ENCODE measurements at regions not wholly inside any gene's neighbourhood (a gene's known extent, or its start where the extent isn't known, plus 50 kb on each side); places are given as distances from the start of the nearest gene placed in this dataset.

GRCh38 chr14:65239143-65239937 is 137.0 kb upstream of the MAX start (continued):
- TF ChIP-seq ARID5B (CRISPR knock-in tag; IDR thresholded peaks at IDR 0.05) (peak; percentile 70), ZNF225 (CRISPR knock-in tag; IDR thresholded peaks at IDR 0.05) (no peak; the same call in 1 of the 2 replicates), ERF (CRISPR knock-in tag; IDR thresholded peaks at IDR 0.05) (0 out of 2 replicates have a peak, but pooled peaks have one; percentile 19), CREM (IDR thresholded peaks at IDR 0.05) (no peak), CREM (CRISPR knock-in tag; IDR thresholded peaks at IDR 0.05) (no peak), RXRA (CRISPR knock-in tag; IDR thresholded peaks at IDR 0.05) (peak; percentile 83; the same call in 1 of the 2 replicates), SALL2 (CRISPR knock-in tag; IDR thresholded peaks at IDR 0.05) (no peak), USF2 (IDR thresholded peaks at IDR 0.05; ENCODE audit: low read depth, low read length) (peak; percentile 7; the same call in 1 of the 2 replicates), USF2 (CRISPR knock-in tag; IDR thresholded peaks at IDR 0.05; ENCODE audit: borderline replicate concordance) (peak; percentile 28; the same call in 1 of the 2 replicates), FOXA3 (CRISPR knock-in tag; IDR thresholded peaks at IDR 0.05) (0 out of 2 replicates have a peak, but pooled peaks have one; percentile 31), SOX5 (CRISPR knock-in tag; IDR thresholded peaks at IDR 0.05; ENCODE audit: borderline replicate concordance) (peak; percentile 56; the same call in 1 of the 2 replicates), FOXO1 (CRISPR knock-in tag; IDR thresholded peaks at IDR 0.05) (peak; percentile 39; the same call in 1 of the 2 replicates), HOXA3 (CRISPR knock-in tag; IDR thresholded peaks at IDR 0.05) (0 out of 2 replicates have a peak, but pooled peaks have one; percentile 32), CCAR2 (optimal IDR thresholded peaks at IDR 0.05; ENCODE audit: low read depth, low read length) (no peak), GATAD2A (CRISPR knock-in tag; IDR thresholded peaks at IDR 0.05) (peak; percentile 41), SMAD3 (CRISPR knock-in tag; IDR thresholded peaks at IDR 0.05) (peak; percentile 27; the same call in 1 of the 2 replicates), HNF4G (IDR thresholded peaks at IDR 0.05; ENCODE audit: borderline replicate concordance, low read depth, low read length) (peak; percentile 57; the same call in 1 of the 2 replicates), HNF4G (CRISPR knock-in tag; IDR thresholded peaks at IDR 0.05; ENCODE audit: borderline replicate concordance, low read depth) (no peak), DMTF1 (CRISPR knock-in tag; IDR thresholded peaks at IDR 0.05) (no peak), FOXA1 (IDR thresholded peaks at IDR 0.05) (no peak), FOXA1 (CRISPR knock-in tag; IDR thresholded peaks at IDR 0.05) (0 out of 2 replicates have a peak, but pooled peaks have one; percentile 22), GATAD1 (CRISPR knock-in tag; IDR thresholded peaks at IDR 0.05) (peak; percentile 31; the same call in 1 of the 2 replicates), ZBTB7B (CRISPR knock-in tag; IDR thresholded peaks at IDR 0.05) (0 out of 2 replicates have a peak, but pooled peaks have one; percentile 30), ZNF891 (CRISPR knock-in tag; IDR thresholded peaks at IDR 0.05) (0 out of 2 replicates have a peak, but pooled peaks have one; percentile 18), ZNF792 (CRISPR knock-in tag; IDR thresholded peaks at IDR 0.05) (peak; percentile 30; the same call in 1 of the 2 replicates)
